ENCODE measurements at regions not wholly inside any gene's neighbourhood (a gene's known extent, or its start where the extent isn't known, plus 50 kb on each side); places are given as distances from the start of the nearest gene placed in this dataset.
A peak's percentile ranks its signal among the peaks of the same experiment; 100 is the strongest.
"Not testable (repeated sequence)": the region's sequence is repeated elsewhere in the genome, so short reads cannot be mapped to it uniquely, and the experiment has no call there.

- DNase-seq (ENCODE audit: low read depth), result no peak
These were observed 173.1 kb upstream of the MMS22L start for GRCh38 chr6:97456070-97456469.

- no peak for DNase-seq (ENCODE audit: low read depth)
These were observed 176.5 kb upstream of the MMS22L start for GRCh38 chr6:97459535-97459934.

- no peak for DNase-seq (ENCODE audit: low read depth)
These were observed 177.0 kb upstream of the MMS22L start for GRCh38 chr6:97459986-97460385.

- no peak for DNase-seq (ENCODE audit: low read depth)
These were observed 177.5 kb upstream of the MMS22L start for GRCh38 chr6:97460394-97461080.

- DNase-seq (ENCODE audit: low read depth), result no peak
These were observed 178.2 kb upstream of the MMS22L start for GRCh38 chr6:97461218-97461617.

- no peak for DNase-seq (ENCODE audit: low read depth)
These were observed 179.0 kb upstream of the MMS22L start for GRCh38 chr6:97462031-97462430.

- DNase-seq (ENCODE audit: low read depth), result no peak
These were observed 180.1 kb upstream of the MMS22L start for GRCh38 chr6:97462938-97463598.

- DNase-seq (ENCODE audit: low read depth), result no peak
These were observed 183.0 kb upstream of the MMS22L start for GRCh38 chr6:97465877-97466561.

- DNase-seq (ENCODE audit: low read depth), result no peak
These were observed 186.0 kb upstream of the MMS22L start for GRCh38 chr6:97468981-97469380.

GRCh38 chr6:97469451-97469850 is 186.4 kb upstream of the MMS22L start:
- no peak for DNase-seq (ENCODE audit: low read depth)

- DNase-seq (ENCODE audit: low read depth), result no peak
These were observed 187.3 kb upstream of the MMS22L start for GRCh38 chr6:97470322-97470721.

GRCh38 chr6:97473979-97474378 is 191.0 kb upstream of the MMS22L start:
- no peak for DNase-seq (ENCODE audit: low read depth)

- peak; percentile 0 for DNase-seq (ENCODE audit: low read depth)
These were observed 214.8 kb upstream of the MMS22L start for GRCh38 chr6:97497713-97498331.

GRCh38 chr6:97501853-97502252 is 218.8 kb upstream of the MMS22L start:
- DNase-seq (ENCODE audit: low read depth), result no peak

GRCh38 chr6:97508646-97509045 is 225.6 kb upstream of the MMS22L start:
- no peak for DNase-seq (ENCODE audit: low read depth)

- DNase-seq (ENCODE audit: low read depth), result not testable (repeated sequence)
These were observed 230.2 kb upstream of the MMS22L start for GRCh38 chr6:97513260-97513659.

- DNase-seq (ENCODE audit: low read depth), result no peak
These were observed 241.8 kb upstream of the MMS22L start for GRCh38 chr6:97524811-97525210.

- DNase-seq (ENCODE audit: low read depth), result no peak
These were observed 252.8 kb upstream of the MMS22L start for GRCh38 chr6:97535800-97536199.

- no peak for DNase-seq (ENCODE audit: low read depth)
These were observed 265.3 kb upstream of the MMS22L start for GRCh38 chr6:97548354-97548753.

- DNase-seq (ENCODE audit: low read depth), result no peak
These were observed 274.3 kb upstream of the MMS22L start for GRCh38 chr6:97557355-97557754.

- no peak for DNase-seq (ENCODE audit: low read depth)
These were observed 280.5 kb upstream of the MMS22L start for GRCh38 chr6:97563529-97563928.

- no peak for DNase-seq (ENCODE audit: low read depth)
These were observed 289.9 kb upstream of the MMS22L start for GRCh38 chr6:97572943-97573342.

GRCh38 chr6:97586344-97586743 is 303.3 kb upstream of the MMS22L start:
- DNase-seq (ENCODE audit: low read depth), result no peak

All from stimulated activated CD8-positive, alpha-beta memory T cell treated with anti-CD3 and anti-CD28 coated beads, Interleukin-12 subunit alpha, Interleukin-12 subunit beta, amount 100 ng/mL, for 4 hours (primary cell).